Body of pancreas (tissue), 4 donors: ENCODE measurements at regions not wholly inside any gene's neighbourhood (a gene's known extent, or its start where the extent isn't known, plus 50 kb on each side); places are given as distances from the start of the nearest gene placed in this dataset.

Experiments used
- POLR2A ChIP-seq, 3 donors: fragments of 450-650 bp; IDR thresholded peaks; one replicate each; pipeline ENCODE4 v1.6.1; 2016; ENCODE audit warnings: antibody characterized with exemption in 3 of 3, mild to moderate bottlenecking in 2 of 3
- TF ChIP-seq, protein P1 (sequence below), 7 experiments: fragments of 450-650 bp in 4 of 7; fragments of 200-600 bp in 3 of 7; sonication (generic) in 3 of 7; IDR thresholded peaks; one replicate each; pipeline ENCODE4 v1.5.1; 2016 to 2019; ENCODE audit warnings: antibody characterized with exemption in 7 of 7

DNA sequence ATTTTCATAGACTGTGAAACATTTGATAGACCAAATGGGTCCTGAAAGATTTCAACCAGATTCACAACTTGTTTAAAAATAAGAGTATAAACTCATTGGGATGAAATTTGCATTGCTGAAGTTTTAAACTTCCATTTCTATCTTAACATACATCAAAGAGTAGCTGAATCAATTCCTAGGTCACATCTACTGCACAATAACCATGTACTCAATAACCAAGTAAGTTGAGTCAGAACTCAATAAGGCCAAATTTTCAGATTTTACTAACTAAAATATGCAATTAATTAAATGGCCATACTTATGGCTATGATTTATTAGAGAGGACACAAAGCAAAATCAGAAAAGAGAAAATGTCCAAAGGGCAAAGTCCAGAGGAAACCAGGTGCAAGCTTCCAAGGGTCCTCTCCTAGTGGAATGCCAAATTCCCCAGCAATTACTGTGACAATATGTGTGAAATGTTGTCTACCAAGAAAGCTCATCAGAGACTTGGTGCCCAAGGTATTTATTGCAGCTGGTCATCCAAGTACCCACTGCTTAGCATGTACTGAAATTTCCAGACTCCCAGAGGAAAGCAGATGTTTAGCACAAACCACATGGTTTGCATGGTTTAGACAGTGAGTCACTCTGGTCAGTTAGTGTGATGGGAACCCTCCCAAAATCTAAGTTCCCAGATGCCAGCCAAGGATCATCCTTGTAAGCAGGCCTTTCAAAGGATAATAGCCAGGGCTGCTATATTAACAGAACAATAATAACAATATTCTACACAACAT lies 238.9 kb downstream of the IPMK start:
- TF ChIP-seq, protein P1, sequence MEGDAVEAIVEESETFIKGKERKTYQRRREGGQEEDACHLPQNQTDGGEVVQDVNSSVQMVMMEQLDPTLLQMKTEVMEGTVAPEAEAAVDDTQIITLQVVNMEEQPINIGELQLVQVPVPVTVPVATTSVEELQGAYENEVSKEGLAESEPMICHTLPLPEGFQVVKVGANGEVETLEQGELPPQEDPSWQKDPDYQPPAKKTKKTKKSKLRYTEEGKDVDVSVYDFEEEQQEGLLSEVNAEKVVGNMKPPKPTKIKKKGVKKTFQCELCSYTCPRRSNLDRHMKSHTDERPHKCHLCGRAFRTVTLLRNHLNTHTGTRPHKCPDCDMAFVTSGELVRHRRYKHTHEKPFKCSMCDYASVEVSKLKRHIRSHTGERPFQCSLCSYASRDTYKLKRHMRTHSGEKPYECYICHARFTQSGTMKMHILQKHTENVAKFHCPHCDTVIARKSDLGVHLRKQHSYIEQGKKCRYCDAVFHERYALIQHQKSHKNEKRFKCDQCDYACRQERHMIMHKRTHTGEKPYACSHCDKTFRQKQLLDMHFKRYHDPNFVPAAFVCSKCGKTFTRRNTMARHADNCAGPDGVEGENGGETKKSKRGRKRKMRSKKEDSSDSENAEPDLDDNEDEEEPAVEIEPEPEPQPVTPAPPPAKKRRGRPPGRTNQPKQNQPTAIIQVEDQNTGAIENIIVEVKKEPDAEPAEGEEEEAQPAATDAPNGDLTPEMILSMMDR (IDR thresholded peaks at IDR 0.05): no peak
- TF ChIP-seq POLR2A (IDR thresholded peaks at IDR 0.05): no peak
